H9 (cell line): ENCODE measurements at regions not wholly inside any gene's neighbourhood (a gene's known extent, or its start where the extent isn't known, plus 50 kb on each side); places are given as distances from the start of the nearest gene placed in this dataset.
A peak's percentile ranks its signal among the peaks of the same experiment; 100 is the strongest.

Source experiments
- DNase-seq: peaks from one replicate; pipeline ENCODE4 v3.0.0-alpha.2; 2017
- H2AFZ ChIP-seq: one replicate; pipeline ENCODE4 v1.6.1; 2013; ENCODE audit warnings: mild to moderate bottlenecking, low read length, control low read depth, moderate library complexity
- H2AK5ac ChIP-seq: 2 replicates; pipeline ENCODE4 v1.6.1; 2013; ENCODE audit warnings: low read length, control low read depth, mixed read lengths; ENCODE audit not compliant: insufficient read length
- H2BK120ac ChIP-seq: one replicate; pipeline ENCODE4 v1.6.1; 2013; ENCODE audit warnings: low read depth, mild to moderate bottlenecking, low read length, control low read depth, inconsistent platforms; ENCODE audit not compliant: poor library complexity, severe bottlenecking
- H2BK12ac ChIP-seq: 2 replicates; pipeline ENCODE4 v1.6.1; 2013; ENCODE audit warnings: low read length, control low read depth, mixed read lengths, low read depth; ENCODE audit not compliant: insufficient read length
- H2BK15ac ChIP-seq: 2 replicates; pipeline ENCODE4 v1.6.1; 2013; ENCODE audit warnings: low read depth, low read length, control low read depth
- H2BK20ac ChIP-seq: one replicate; pipeline ENCODE4 v1.6.1; 2013; ENCODE audit warnings: low read depth, mild to moderate bottlenecking, low read length, control low read depth, inconsistent platforms; ENCODE audit not compliant: poor library complexity, severe bottlenecking
- H2BK5ac ChIP-seq: 2 replicates; pipeline ENCODE4 v1.6.1; 2013; ENCODE audit warnings: low read length, control low read depth, mixed read lengths; ENCODE audit not compliant: insufficient read length
- H3K14ac ChIP-seq: 2 replicates; pipeline ENCODE4 v1.6.1; 2013; ENCODE audit warnings: low read length, control low read depth; ENCODE audit not compliant: insufficient read depth
- H3K18ac ChIP-seq: 2 replicates; pipeline ENCODE4 v1.6.1; 2013; ENCODE audit warnings: low read depth, mild to moderate bottlenecking, mixed read lengths, low read length, control low read depth; ENCODE audit not compliant: insufficient read length
- H3K23ac ChIP-seq: 2 replicates; pipeline ENCODE4 v1.6.1; 2013; ENCODE audit warnings: low read length, control low read depth, mixed read lengths, low read depth; ENCODE audit not compliant: insufficient read length
- H3K23me2 ChIP-seq: 2 replicates; pipeline ENCODE4 v1.6.1; 2013; ENCODE audit warnings: low read depth, mild to moderate bottlenecking, mixed read lengths, low read length, control low read depth; ENCODE audit not compliant: insufficient read length, poor library complexity, severe bottlenecking
- H3K27ac ChIP-seq: 2 replicates; pipeline ENCODE4 v1.5.1; 2013; ENCODE audit warnings: low read length, control low read depth, mixed read lengths, low read depth; ENCODE audit not compliant: insufficient read length
- H3K27me3 ChIP-seq: 2 replicates; pipeline ENCODE4 v1.6.1; 2013; ENCODE audit warnings: low read length, control low read depth, inconsistent platforms; ENCODE audit not compliant: insufficient read depth
- H3K4ac ChIP-seq: 2 replicates; pipeline ENCODE4 v1.6.1; 2013; ENCODE audit warnings: low read depth, mild to moderate bottlenecking, control low read depth, inconsistent platforms, low read length, moderate library complexity
- H3K4me1 ChIP-seq: 2 replicates; pipeline ENCODE4 v1.6.1; 2013; ENCODE audit warnings: low read length, control low read depth, inconsistent platforms; ENCODE audit not compliant: insufficient read depth
- H3K4me2 ChIP-seq: 2 replicates; pipeline ENCODE4 v1.6.1; 2013; ENCODE audit warnings: low read length, control low read depth, mixed read lengths; ENCODE audit not compliant: insufficient read length, insufficient read depth
- H3K56ac ChIP-seq: 2 replicates; pipeline ENCODE4 v1.6.1; 2013; ENCODE audit warnings: low read depth, mild to moderate bottlenecking, mixed read lengths, low read length, control low read depth; ENCODE audit not compliant: insufficient read length
- H3K79me1 ChIP-seq: 2 replicates; pipeline ENCODE4 v1.6.1; 2013; ENCODE audit warnings: low read depth, mild to moderate bottlenecking, moderate library complexity, low read length, control low read depth, inconsistent platforms; ENCODE audit not compliant: insufficient read depth, poor library complexity, severe bottlenecking
- H3K79me2 ChIP-seq: 2 replicates; pipeline ENCODE4 v1.6.1; 2013; ENCODE audit warnings: low read length, control low read depth, inconsistent platforms; ENCODE audit not compliant: insufficient read depth
- H3K9ac ChIP-seq: 2 replicates; pipeline ENCODE4 v1.6.1; 2013; ENCODE audit warnings: low read length, control low read depth, mixed read lengths; ENCODE audit not compliant: insufficient read length; ENCODE audit errors: extremely low read depth
- H3K9me3 ChIP-seq: one replicate; pipeline ENCODE4 v1.6.1; 2013; ENCODE audit warnings: low read depth, low read length, inconsistent platforms; ENCODE audit not compliant: control insufficient read depth
- H3T11ph ChIP-seq: one replicate; pipeline ENCODE4 v1.6.1; 2013; ENCODE audit warnings: mild to moderate bottlenecking, low read length, control low read depth, inconsistent platforms
- H4K20me1 ChIP-seq: one replicate; pipeline ENCODE4 v1.6.1; 2013; ENCODE audit not compliant: control insufficient read depth, insufficient read length, insufficient read depth
- H4K5ac ChIP-seq: 2 replicates; pipeline ENCODE4 v1.6.1; 2013; ENCODE audit warnings: low read depth, mild to moderate bottlenecking, mixed read lengths, low read length, control low read depth; ENCODE audit not compliant: insufficient read length
- H4K8ac ChIP-seq: replicated peaks from 2 replicates; pipeline ENCODE4 v1.6.1; 2013; ENCODE audit warnings: low read length, control low read depth, mixed read lengths, low read depth; ENCODE audit not compliant: insufficient read length
- H4K91ac ChIP-seq: 2 replicates; pipeline ENCODE4 v1.6.1; 2013; ENCODE audit warnings: low read depth, mild to moderate bottlenecking, moderate library complexity, mixed read lengths, low read length, control low read depth; ENCODE audit not compliant: insufficient read length
- H3K27ac Mint-ChIP-seq, 3 experiments: 2 replicates in 2 of 3; 3 replicates in 1 of 3; pipeline ENCODE4 v1.8.0; 2020 to 2021; ENCODE audit warnings: mixed read lengths in 3 of 3, mild to moderate bottlenecking in 1 of 3, moderate library complexity in 1 of 3
- H3K27me3 Mint-ChIP-seq: 2 replicates; pipeline ENCODE4 v1.8.0; 2021; ENCODE audit warnings: low read depth, mild to moderate bottlenecking, moderate library complexity, mixed read lengths
- H3K36me3 Mint-ChIP-seq, 3 experiments: 2 replicates in 2 of 3; 3 replicates in 1 of 3; pipeline ENCODE4 v1.8.0; 2020 to 2021; ENCODE audit warnings: low read depth in 3 of 3, mixed read lengths in 3 of 3; ENCODE audit not compliant: insufficient read depth in 1 of 3
- H3K4me1 Mint-ChIP-seq, 2 experiments: 2 replicates each; pipeline ENCODE4 v1.8.0; 2020; ENCODE audit warnings: mixed read lengths in 2 of 2
- H3K4me3 Mint-ChIP-seq, 2 experiments: 2 replicates in 1 of 2; 3 replicates in 1 of 2; pipeline ENCODE4 v1.8.0; 2020 to 2021; ENCODE audit warnings: mild to moderate bottlenecking in 2 of 2, mixed read lengths in 2 of 2, moderate library complexity in 1 of 2
- H3K9me3 Mint-ChIP-seq, 2 experiments: 2 replicates in 1 of 2; 3 replicates in 1 of 2; pipeline ENCODE4 v1.8.0; 2020; ENCODE audit warnings: mild to moderate bottlenecking in 2 of 2, mixed read lengths in 2 of 2, moderate library complexity in 1 of 2
- WGBS: extraction: QIAGEN DNeasy Blood & Tissue Kit; methylation state at CpG from one replicate; pipeline ENCODE4 v1.1.7; 2013; ENCODE audit warnings: missing lambda C conversion rate, low lambda C conversion rate, mixed read lengths; ENCODE audit not compliant: insufficient read length; ENCODE audit errors: extremely low coverage; 5-methylcytosine and 5-hydroxymethylcytosine counted together
- TF ChIP-seq, protein P1 (sequence below): fragments of 200-600 bp; sonication (generic); conservative IDR thresholded peaks from 3 replicates; pipeline ENCODE4 v1.8.0; 2021; ENCODE audit warnings: antibody characterized with exemption, mild to moderate bottlenecking

DNA sequence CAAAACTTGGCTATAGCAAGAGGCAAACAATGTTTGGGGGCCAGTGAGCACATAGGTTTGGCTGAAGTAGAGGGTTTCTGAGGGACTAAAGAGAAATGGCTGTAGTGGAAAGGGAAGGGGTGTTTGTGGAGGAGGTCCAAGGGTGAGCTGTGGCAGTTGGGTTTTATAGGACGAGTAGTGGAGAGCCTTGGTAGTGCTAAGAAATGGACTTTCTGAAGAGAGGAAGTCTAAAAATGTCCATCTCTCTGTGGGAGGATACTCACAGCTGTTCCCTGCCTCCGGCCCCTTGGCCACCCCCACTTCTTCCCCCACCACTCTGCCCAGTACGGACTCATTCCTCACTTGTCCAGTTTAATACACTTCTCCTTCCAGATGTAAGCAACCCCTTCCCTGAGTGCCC lies 64.3 kb downstream of the ZNF22 start:
- Histone ChIP-seq H4K5ac (no peak overlapping the region), H3K14ac (no peak overlapping the region), H3K4me2 (no peak overlapping the region), H2BK12ac (no peak overlapping the region), H3T11ph (no peak overlapping the region), H3K56ac (no peak overlapping the region), H3K27me3 (no peaks in the 10 kb centered on the region), H4K20me1 (no peaks in the 10 kb centered on the region), H4K8ac (no peak overlapping the region), H3K9ac (no peak overlapping the region), H3K23me2 (no peaks in the 10 kb centered on the region), H3K27ac (no peak overlapping the region), H3K4me1 (no peaks in the 10 kb centered on the region), H2BK20ac (no peak overlapping the region), H2BK15ac (no peak overlapping the region), H2BK120ac (no peak overlapping the region), H3K79me1 (no peaks in the 10 kb centered on the region), H3K9me3 (no peaks in the 10 kb centered on the region), H3K4ac (no peak overlapping the region), H3K23ac (no peak overlapping the region), H4K91ac (no peak overlapping the region), H2BK5ac (no peak overlapping the region), H2AK5ac (no peak overlapping the region), H2AFZ (no peak overlapping the region), H3K18ac (no peak overlapping the region), H3K79me2 (no peaks in the 10 kb centered on the region)
- H3K9me3 Mint-ChIP-seq = no peaks in the 10 kb centered on the region; a peak in 2 of 5 replicates
- DNase-seq = no peak
- H3K27ac Mint-ChIP-seq = peak overlapping the region in 1 of 3 experiments; percentile 12; a peak in 1 of 7 replicates
- peaks cover 4 to 6% of the 10 kb centered on the region in 2 experiments; a peak in 3 of 4 replicates for H3K4me1 Mint-ChIP-seq
- no peak overlapping the region for H3K4me3 Mint-ChIP-seq
- peaks cover 2% of the 10 kb centered on the region; the same call in 1 of the 2 replicates for H3K27me3 Mint-ChIP-seq
- TF ChIP-seq, protein P1, sequence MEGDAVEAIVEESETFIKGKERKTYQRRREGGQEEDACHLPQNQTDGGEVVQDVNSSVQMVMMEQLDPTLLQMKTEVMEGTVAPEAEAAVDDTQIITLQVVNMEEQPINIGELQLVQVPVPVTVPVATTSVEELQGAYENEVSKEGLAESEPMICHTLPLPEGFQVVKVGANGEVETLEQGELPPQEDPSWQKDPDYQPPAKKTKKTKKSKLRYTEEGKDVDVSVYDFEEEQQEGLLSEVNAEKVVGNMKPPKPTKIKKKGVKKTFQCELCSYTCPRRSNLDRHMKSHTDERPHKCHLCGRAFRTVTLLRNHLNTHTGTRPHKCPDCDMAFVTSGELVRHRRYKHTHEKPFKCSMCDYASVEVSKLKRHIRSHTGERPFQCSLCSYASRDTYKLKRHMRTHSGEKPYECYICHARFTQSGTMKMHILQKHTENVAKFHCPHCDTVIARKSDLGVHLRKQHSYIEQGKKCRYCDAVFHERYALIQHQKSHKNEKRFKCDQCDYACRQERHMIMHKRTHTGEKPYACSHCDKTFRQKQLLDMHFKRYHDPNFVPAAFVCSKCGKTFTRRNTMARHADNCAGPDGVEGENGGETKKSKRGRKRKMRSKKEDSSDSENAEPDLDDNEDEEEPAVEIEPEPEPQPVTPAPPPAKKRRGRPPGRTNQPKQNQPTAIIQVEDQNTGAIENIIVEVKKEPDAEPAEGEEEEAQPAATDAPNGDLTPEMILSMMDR = no peak
- no CpG with 5 or more reads among the region's 3 CpGs for WGBS
- no peaks in the 10 kb centered on the region for H3K36me3 Mint-ChIP-seq
